K562 (cell line): ENCODE measurements at regions not wholly inside any gene's neighbourhood (a gene's known extent, or its start where the extent isn't known, plus 50 kb on each side); places are given as distances from the start of the nearest gene placed in this dataset.

Source experiments
- ATAC-seq: fragments of 200-7000 bp; cut with Tn5 transposase; 3 replicates; pipeline ENCODE4 v1.9.1; 2020; ENCODE audit warnings: moderate library complexity
- BruUV-seq: library from RNA; stranded (reverse); fragments of 400-500 nt; replicated peaks from 2 replicates; lab custom pipeline; 2021; lab: Mats Ljungman, UMichigan
- CTCF ChIA-PET: fragments of 300-600 bp; formaldehyde crosslinking; extraction: SDS; loops from one replicate; lab custom pipeline; 2021; ENCODE audit warnings: low intra/inter-chr PET ratio; lab: Yijun Ruan, JAX
- POLR2A ChIA-PET: fragments of 300-600, 350-650 bp; sonication (Branson Sonifier 250); formaldehyde crosslinking; extraction: SDS; loops from one replicate; lab custom pipeline; 2021; ENCODE audit warnings: antibody characterized with exemption, inconsistent platforms; lab: Yijun Ruan, JAX
- DNase-seq, 4 experiments: peaks; one replicate each; pipeline versions ENCODE4 v3.0.0 to v3.0.0-alpha.2; 2011 to 2018; ENCODE audit warnings: low spot score in 3 of 4, mixed read lengths in 3 of 4; ENCODE audit errors: extremely low read depth in 1 of 4
- FAIRE-seq: peaks from 2 replicates; lab custom pipeline; 2011; peaks lifted over from hg19 to GRCh38; lab: Jason Lieb, UNC
- H2AFZ ChIP-seq: 2 replicates; pipeline ENCODE4 v1.6.0; 2011; ENCODE audit warnings: low read depth, low read length, control low read depth, inconsistent platforms
- H3K27ac ChIP-seq: fragments of 200-600 bp; 3 replicates; pipeline ENCODE4 v1.8.0; 2011; ENCODE audit warnings: low read depth, mild to moderate bottlenecking, control low read depth, inconsistent platforms, low read length, moderate library complexity, mixed read lengths; ENCODE audit errors: extremely low read depth
- H3K27me3 ChIP-seq, 2 experiments: fragments of 300-600 bp in 1 of 2; 2 replicates in 1 of 2; 3 replicates in 1 of 2; pipeline versions ENCODE4 v1.6.0 to v1.8.0; 2011; ENCODE audit warnings: inconsistent platforms in 2 of 2, low read length in 2 of 2, mild to moderate bottlenecking in 1 of 2, mixed read lengths in 1 of 2, moderate library complexity in 1 of 2; ENCODE audit not compliant: control insufficient read depth in 2 of 2, insufficient read depth in 2 of 2
- H3K36me3 ChIP-seq: fragments of 300-600 bp; 3 replicates; pipeline ENCODE4 v1.8.0; 2011; ENCODE audit warnings: mild to moderate bottlenecking, low read length, inconsistent platforms; ENCODE audit not compliant: control insufficient read depth, insufficient read depth
- H3K4me1 ChIP-seq, 2 experiments: fragments of 200-600 bp in 1 of 2; replicated peaks in 1 of 2; 2 replicates in 1 of 2; 3 replicates in 1 of 2; pipeline versions ENCODE4 v1.5.1 to v1.8.0; 2011; ENCODE audit warnings: inconsistent platforms in 2 of 2, low read length in 2 of 2, mild to moderate bottlenecking in 1 of 2, mixed read lengths in 1 of 2, moderate library complexity in 1 of 2; ENCODE audit not compliant: control insufficient read depth in 2 of 2, insufficient read depth in 2 of 2
- H3K4me2 ChIP-seq: 2 replicates; pipeline ENCODE4 v1.6.1; 2011; ENCODE audit warnings: low read length, control low read depth, inconsistent platforms, mixed read lengths; ENCODE audit not compliant: insufficient read depth
- H3K4me3 ChIP-seq: fragments of 200-600 bp; sonication (generic), shearing (Covaris generic); 2 replicates; pipeline ENCODE4 v1.5.1; 2016; ENCODE audit warnings: control low read depth, inconsistent platforms
- H3K79me2 ChIP-seq: fragments of 200-600 bp; 3 replicates; pipeline ENCODE4 v1.8.0; 2011; ENCODE audit warnings: low read length, inconsistent platforms; ENCODE audit not compliant: control insufficient read depth, insufficient read depth
- H3K9ac ChIP-seq, 2 experiments: 2 replicates each; pipeline versions ENCODE4 v1.6.0 to v1.6.1; 2011; ENCODE audit warnings: low read depth in 2 of 2, low read length in 2 of 2, control low read depth in 1 of 2, inconsistent platforms in 1 of 2, mild to moderate bottlenecking in 1 of 2, mixed read lengths in 1 of 2; ENCODE audit not compliant: insufficient read depth in 1 of 2
- H3K9me1 ChIP-seq: one replicate; pipeline ENCODE4 v1.6.0; 2011; ENCODE audit warnings: inconsistent platforms, mild to moderate bottlenecking, low read length, moderate library complexity; ENCODE audit not compliant: control insufficient read depth, insufficient read depth
- H3K9me3 ChIP-seq: replicated peaks from 2 replicates; pipeline ENCODE4 v1.5.1; 2011; ENCODE audit warnings: low read depth, low read length, inconsistent platforms; ENCODE audit not compliant: control insufficient read depth, insufficient read depth
- H4K20me1 ChIP-seq: replicated peaks from 2 replicates; pipeline ENCODE4 v1.6.1; 2011; ENCODE audit warnings: low read length, inconsistent platforms, mixed read lengths; ENCODE audit not compliant: control insufficient read depth, insufficient read depth
- ATF7 ChIP-seq: fragments of 450-650 bp; IDR thresholded peaks from 2 replicates; pipeline ENCODE4 v1.7.1; 2014; ENCODE audit warnings: mild to moderate bottlenecking, moderate library complexity
- CREB1 ChIP-seq, 2 experiments: sonication (generic) in 1 of 2; formaldehyde crosslinking in 1 of 2; IDR thresholded peaks; 2 replicates each; pipeline versions ENCODE4 v1.6.1 to v1.8.0; 2012 to 2022; ENCODE audit warnings: inconsistent platforms in 1 of 2, mild to moderate bottlenecking in 1 of 2, missing genetic modification reagents in 1 of 2, moderate library complexity in 1 of 2
- CREB3 ChIP-seq: fragments of 450-650 bp; conservative IDR thresholded peaks from 2 replicates; pipeline ENCODE4 v1.6.1; 2016; ENCODE audit warnings: missing genetic modification characterization, low read depth, mild to moderate bottlenecking, missing compliant biosample characterization, moderate library complexity
- CTBP1 ChIP-seq: fragments of 450-650 bp; IDR thresholded peaks from 2 replicates; pipeline ENCODE4 v1.6.1; 2016; ENCODE audit warnings: borderline replicate concordance
- CTCF ChIP-seq, 3 experiments: IDR thresholded peaks in 2 of 3; conservative IDR thresholded peaks in 1 of 3; 2 replicates each; pipeline ENCODE4 v1.5.1; 2011 to 2012; ENCODE audit warnings: low read length in 3 of 3, mild to moderate bottlenecking in 3 of 3, control low read depth in 2 of 3, improper control_type of control experiment in 1 of 3, inconsistent platforms in 1 of 3, low read depth in 1 of 3, mixed read lengths in 1 of 3, moderate library complexity in 1 of 3; ENCODE audit not compliant: insufficient read depth in 2 of 3
- FOS ChIP-seq: IDR thresholded peaks from 3 replicates; pipeline ENCODE4 v1.6.1; 2011; ENCODE audit not compliant: insufficient read length; ENCODE audit errors: extremely low read depth
- MAFK ChIP-seq: IDR thresholded peaks from 2 replicates; pipeline ENCODE4 v1.6.1; 2011; ENCODE audit warnings: low read length, improper control_type of control experiment
- MYC ChIP-seq, 2 experiments: fragments of 250-450 bp in 1 of 2; sonication (Bioruptor Pico) in 1 of 2; IDR thresholded peaks; 2 replicates each; pipeline versions ENCODE4 v1.5.1 to v1.6.1; 2012 to 2021; ENCODE audit warnings: low read depth in 2 of 2, borderline replicate concordance in 1 of 2, improper control_type of control experiment in 1 of 2, low read length in 1 of 2, mild to moderate bottlenecking in 1 of 2, moderate library complexity in 1 of 2
- NCOA1 ChIP-seq: fragments of 450-650 bp; IDR thresholded peaks from 2 replicates; pipeline ENCODE4 v1.6.1; 2016; ENCODE audit warnings: low read depth
- RCOR1 ChIP-seq, 2 experiments: IDR thresholded peaks; 2 replicates each; pipeline ENCODE4 v1.6.1; 2012; ENCODE audit warnings: low read depth in 2 of 2, low read length in 2 of 2, borderline replicate concordance in 1 of 2, improper control_type of control experiment in 1 of 2
- SRSF3 ChIP-seq: fragments of 200-400 bp; formaldehyde crosslinking; IDR thresholded peaks from 2 replicates; pipeline ENCODE4 v1.6.1; 2016; ENCODE audit warnings: mild to moderate bottlenecking, low read length, moderate library complexity; ENCODE audit not compliant: insufficient read depth
- ZNF507 ChIP-seq: conservative IDR thresholded peaks from 2 replicates; pipeline ENCODE4 v1.6.1; 2017; ENCODE audit warnings: missing genetic modification characterization, missing compliant biosample characterization
- WGBS: fragments of 100-300 bp; shearing (Covaris generic); methylation state at CpG from one replicate; pipeline ENCODE4 v1.1.6; 2016; ENCODE audit warnings: low coverage, mixed read lengths; ENCODE audit not compliant: insufficient coverage; ENCODE audit errors: missing lambda C conversion rate; 5-methylcytosine and 5-hydroxymethylcytosine counted together
- in situ Hi-C: fragments of 300-500 bp; cut with MboI; formaldehyde crosslinking; loops from 4 replicates; pipeline ENCODE4 v1.15.0; 2018; ENCODE audit warnings: inconsistent platforms, mixed read lengths
- intact Hi-C: fragments of 100-400 bp; cut with micrococcal nuclease; formaldehyde crosslinking; loops from 2 replicates; pipeline ENCODE4 v1.14.2; 2022

- no peak overlapping the region for H3K27ac ChIP-seq
- no peak overlapping the region for H3K4me2 ChIP-seq
- no peak overlapping the region for H3K9ac ChIP-seq
- in situ Hi-C loops, result loop anchor here (5.0 to 10.0 kb wide), 2 partner anchors 163 to 225 kb away; no protein-coding TSS in a partner anchor
- no peaks in the 10 kb centered on the region for H3K9me3 ChIP-seq
- H3K4me3 ChIP-seq, result no peak overlapping the region
- FAIRE-seq, result peak; percentile 97
- 16% methylated on average over 14 of the region's 14 CpGs for WGBS
- no peaks in the 10 kb centered on the region for H4K20me1 ChIP-seq
- BruUV-seq, result no TSS peak
- H3K9me1 ChIP-seq, result no peaks in the 10 kb centered on the region
- intact Hi-C loops, result loop anchor here (1.0 to 5.0 kb wide), 6 partner anchors 40 to 319 kb away; no protein-coding TSS in a partner anchor
- no peaks in the 10 kb centered on the region for H3K36me3 ChIP-seq
- POLR2A ChIA-PET, result interaction anchor here (0.7 to 1.8 kb wide), 2 partner anchors 157 to 248 kb away, joined by 3 to 5 read pairs; no protein-coding TSS in a partner anchor
- H3K4me1 ChIP-seq, result peaks cover 3 to 4% of the 10 kb centered on the region in 2 experiments; a peak in 3 of 5 replicates
- peaks cover 0 to 18% of the 10 kb centered on the region in 2 experiments; a peak in 2 of 5 replicates for H3K27me3 ChIP-seq
- H3K79me2 ChIP-seq, result no peaks in the 10 kb centered on the region
- DNase-seq, result peak; percentile 86 to 92 (median 88)
- peak; percentile 97 for ATAC-seq
- peak overlapping the region; percentile 45 for H2AFZ ChIP-seq
- CTCF ChIA-PET, result interaction anchor here (0.6 to 2.0 kb wide), 8 partner anchors 40 to 584 kb away, joined by 3 to 17 read pairs (median 4); no protein-coding TSS in a partner anchor
- TF ChIP-seq ATF7 (0 out of 2 replicates have a peak, but pooled peaks have one; percentile 23), RCOR1 (IDR thresholded peaks at IDR 0.05; ENCODE audit: borderline replicate concordance in 1 of 2, low read depth in 2 of 2, low read length in 2 of 2) (0 out of 4 replicates have a peak, but pooled peaks of 1 of the 2 experiments have one; percentile 17), CTCF (IDR thresholded peaks at IDR 0.05 in 2 of 3, conservative IDR thresholded peaks at IDR 0.05 in 1 of 3; ENCODE audit: insufficient read depth in 2 of 3, low read depth in 1 of 3, low read length in 3 of 3) (peak; percentile 98), SRSF3 (no peak), NCOA1 (no peak), ZNF507 (tag) (no peak), MAFK (0 out of 2 replicates have a peak, but pooled peaks have one; percentile 19), CREB1 (IDR thresholded peaks at IDR 0.05) (0 out of 2 replicates have a peak, but pooled peaks have one; percentile 16), CREB1 (CRISPR knock-in tag; IDR thresholded peaks at IDR 0.05) (no peak), MYC (IDR thresholded peaks at IDR 0.05; ENCODE audit: low read depth, low read length) (no peak), MYC (CRISPR knock-in tag; IDR thresholded peaks at IDR 0.05; ENCODE audit: borderline replicate concordance, low read depth) (no peak), FOS (no peak), CREB3 (tag) (no peak), CTBP1 (peak; percentile 41; the same call in 1 of the 2 replicates)
Observed at GRCh38 chr10:80699602-80700039, 161.9 kb downstream of the SH2D4B start.
